ENCODE measurements at regions not wholly inside any gene's neighbourhood (a gene's known extent, or its start where the extent isn't known, plus 50 kb on each side); places are given as distances from the start of the nearest gene placed in this dataset.
A peak's percentile ranks its signal among the peaks of the same experiment; 100 is the strongest.
"Not testable (repeated sequence)": the region's sequence is repeated elsewhere in the genome, so short reads cannot be mapped to it uniquely, and the experiment has no call there.

- no peak for DNase-seq
Measured at GRCh38 chr1:168827557-168827956, 98.6 kb upstream of the DPT start.

GRCh38 chr1:168829876-168830275, 100.9 kb upstream of the DPT start:
- no peak for DNase-seq

GRCh38 chr1:168830562-168830961, 101.6 kb upstream of the DPT start:
- no peak for DNase-seq

GRCh38 chr1:168832661-168833060, 103.7 kb upstream of the DPT start:
- DNase-seq, result no peak

- no peak for DNase-seq
Measured at GRCh38 chr1:168833362-168833761, 104.4 kb upstream of the DPT start.

GRCh38 chr1:168833801-168834224, 104.8 kb upstream of the DPT start:
- DNase-seq, result peak; percentile 7

GRCh38 chr1:168834225-168834872, 105.3 kb upstream of the DPT start:
- DNase-seq, result no peak

GRCh38 chr1:168835176-168835575, 106.2 kb upstream of the DPT start:
- no peak for DNase-seq

- no peak for DNase-seq
Measured at GRCh38 chr1:168835791-168836190, 106.8 kb upstream of the DPT start.

- no peak for DNase-seq
Measured at GRCh38 chr1:168836469-168836868, 107.5 kb upstream of the DPT start.

GRCh38 chr1:168837230-168837629, 108.2 kb upstream of the DPT start:
- DNase-seq, result not testable (repeated sequence)

- DNase-seq, result no peak
Measured at GRCh38 chr1:168842306-168842705, 113.3 kb upstream of the DPT start.

- DNase-seq, result no peak
Measured at GRCh38 chr1:168842916-168843315, 113.9 kb upstream of the DPT start.

- no peak for DNase-seq
Measured at GRCh38 chr1:168843401-168843800, 114.4 kb upstream of the DPT start.

- no peak for DNase-seq
Measured at GRCh38 chr1:168843950-168844349, 114.9 kb upstream of the DPT start.

GRCh38 chr1:168845140-168845539, 116.1 kb upstream of the DPT start:
- DNase-seq, result no peak

- no peak for DNase-seq
Measured at GRCh38 chr1:168848051-168848450, 119.0 kb upstream of the DPT start.

GRCh38 chr1:168861421-168862004, 132.5 kb upstream of the DPT start:
- DNase-seq, result no peak

- no peak for DNase-seq
Measured at GRCh38 chr1:168863772-168864171, 134.8 kb upstream of the DPT start.

- DNase-seq, result no peak
Measured at GRCh38 chr1:168864266-168864665, 135.3 kb upstream of the DPT start.

GRCh38 chr1:168865850-168866620, 137.0 kb upstream of the DPT start:
- DNase-seq, result no peak

GRCh38 chr1:168867941-168868634, 139.1 kb upstream of the DPT start:
- no peak for DNase-seq

GRCh38 chr1:168871531-168871930, 142.5 kb upstream of the DPT start:
- no peak for DNase-seq

- no peak for DNase-seq
Measured at GRCh38 chr1:168875831-168876230, 146.8 kb upstream of the DPT start.
